Smooth muscle cell (in vitro differentiated cells): ENCODE measurements at regions not wholly inside any gene's neighbourhood (a gene's known extent, or its start where the extent isn't known, plus 50 kb on each side); places are given as distances from the start of the nearest gene placed in this dataset.

ENCODE experiments used
- DNase-seq: peaks from one replicate; lab custom pipeline; 2025; ENCODE audit not compliant: unreplicated experiment; lab: John Stamatoyannopoulos, UW
- H2AFZ ChIP-seq: fragments of 200-600 bp; sonication (generic); 2 replicates; pipeline ENCODE4 v1.6.0; 2016; ENCODE audit warnings: antibody characterized with exemption, low read depth, mild to moderate bottlenecking
- H3F3A ChIP-seq: fragments of 200-600 bp; sonication (generic); 2 replicates; pipeline ENCODE4 v1.6.0; 2017; ENCODE audit warnings: antibody characterized with exemption, low read depth
- H3K27ac ChIP-seq: fragments of 200-600 bp; sonication (generic); 2 replicates; pipeline ENCODE4 v1.5.1; 2016; ENCODE audit warnings: low read depth, mild to moderate bottlenecking
- H3K27me3 ChIP-seq: fragments of 200-600 bp; sonication (generic); 2 replicates; pipeline ENCODE4 v1.6.1; 2016; ENCODE audit warnings: low read depth, mild to moderate bottlenecking
- H3K36me3 ChIP-seq: fragments of 200-600 bp; sonication (generic); 2 replicates; pipeline ENCODE4 v1.5.1; 2016; ENCODE audit warnings: low read depth
- H3K4me1 ChIP-seq: fragments of 200-600 bp; sonication (generic); 2 replicates; pipeline ENCODE4 v1.5.1; 2016; ENCODE audit warnings: low read depth
- H3K4me2 ChIP-seq: fragments of 200-600 bp; sonication (generic); 2 replicates; pipeline ENCODE4 v1.6.0; 2016; ENCODE audit warnings: mild to moderate bottlenecking
- H3K4me3 ChIP-seq: fragments of 200-600 bp; sonication (generic); 2 replicates; pipeline ENCODE4 v1.5.1; 2016; ENCODE audit warnings: mild to moderate bottlenecking
- H3K79me2 ChIP-seq: fragments of 200-600 bp; sonication (generic); 2 replicates; pipeline ENCODE4 v1.6.0; 2016; ENCODE audit warnings: low read depth, mild to moderate bottlenecking
- H3K9ac ChIP-seq: fragments of 200-600 bp; sonication (generic); 2 replicates; pipeline ENCODE4 v1.6.0; 2016; ENCODE audit warnings: low read depth
- H3K9me3 ChIP-seq: fragments of 200-600 bp; sonication (generic); replicated peaks from 2 replicates; pipeline ENCODE4 v1.5.1; 2016; ENCODE audit warnings: low read depth
- H4K20me1 ChIP-seq: fragments of 200-600 bp; sonication (generic); 2 replicates; pipeline ENCODE4 v1.6.0; 2016; ENCODE audit warnings: low read depth
- WGBS: methylation state at CpG from one replicate; pipeline ENCODE4 v1.1.7; 2016; ENCODE audit warnings: low lambda C conversion rate; 5-methylcytosine and 5-hydroxymethylcytosine counted together
- TF ChIP-seq, protein P1 (sequence below): fragments of 200-600 bp; sonication (generic); IDR thresholded peaks from 2 replicates; pipeline ENCODE4 v1.5.1; 2017; ENCODE audit warnings: borderline replicate concordance, mild to moderate bottlenecking, antibody characterized with exemption; ENCODE audit not compliant: insufficient read depth, poor library complexity, severe bottlenecking

DNA sequence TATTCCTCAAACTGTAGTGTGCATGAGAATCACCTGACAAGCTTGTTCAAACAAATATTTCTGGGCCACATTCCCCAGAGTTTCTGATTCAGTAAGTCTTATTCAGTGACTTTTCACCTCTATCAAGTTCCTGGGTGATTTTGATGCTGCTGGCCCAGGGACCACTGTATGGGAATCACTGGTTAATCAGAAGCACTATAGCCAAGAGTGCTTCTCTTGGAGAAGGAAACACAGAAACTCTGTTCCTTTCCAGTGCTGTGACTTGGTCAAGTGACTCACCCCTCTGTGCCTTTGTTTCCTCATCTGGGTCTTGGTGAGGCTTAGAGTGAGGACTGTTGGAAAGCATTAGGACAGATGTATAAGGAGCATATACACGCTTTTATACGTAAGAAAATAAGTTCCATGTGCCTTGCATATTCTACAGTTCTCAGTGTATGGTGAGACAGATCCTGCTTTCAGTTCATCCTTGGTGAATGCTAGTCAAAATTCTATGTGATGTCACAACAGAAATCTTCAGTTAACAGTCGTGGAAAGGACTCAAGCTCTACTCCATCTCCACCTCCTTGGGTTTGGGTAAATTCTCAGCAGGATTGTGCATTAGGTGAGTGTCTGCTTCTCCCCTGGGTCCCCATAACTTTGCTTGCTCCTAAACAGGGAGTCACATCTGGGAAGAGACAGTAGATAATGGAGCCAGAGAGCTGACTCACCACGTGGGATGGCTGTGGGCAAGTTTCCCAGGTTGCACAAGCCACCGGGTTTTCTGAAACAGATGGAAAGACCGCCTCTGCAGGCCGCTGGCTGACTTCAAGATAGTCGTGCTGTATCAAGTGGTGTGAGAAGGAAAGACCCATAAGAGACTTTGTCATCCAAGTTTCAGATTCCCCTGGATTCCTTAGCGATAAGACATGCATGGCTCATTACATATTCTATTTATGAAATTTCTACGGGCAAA is 117.0 kb downstream of the NXNL2 start:
- WGBS, result 25% methylated on average over 10 of the region's 10 CpGs
- peaks cover 19% of the 10 kb centered on the region for H3F3A ChIP-seq
- H3K4me3 ChIP-seq, result no peak overlapping the region
- H3K4me1 ChIP-seq, result peaks cover 29% of the 10 kb centered on the region
- no peak overlapping the region for H2AFZ ChIP-seq
- TF ChIP-seq, protein P1, sequence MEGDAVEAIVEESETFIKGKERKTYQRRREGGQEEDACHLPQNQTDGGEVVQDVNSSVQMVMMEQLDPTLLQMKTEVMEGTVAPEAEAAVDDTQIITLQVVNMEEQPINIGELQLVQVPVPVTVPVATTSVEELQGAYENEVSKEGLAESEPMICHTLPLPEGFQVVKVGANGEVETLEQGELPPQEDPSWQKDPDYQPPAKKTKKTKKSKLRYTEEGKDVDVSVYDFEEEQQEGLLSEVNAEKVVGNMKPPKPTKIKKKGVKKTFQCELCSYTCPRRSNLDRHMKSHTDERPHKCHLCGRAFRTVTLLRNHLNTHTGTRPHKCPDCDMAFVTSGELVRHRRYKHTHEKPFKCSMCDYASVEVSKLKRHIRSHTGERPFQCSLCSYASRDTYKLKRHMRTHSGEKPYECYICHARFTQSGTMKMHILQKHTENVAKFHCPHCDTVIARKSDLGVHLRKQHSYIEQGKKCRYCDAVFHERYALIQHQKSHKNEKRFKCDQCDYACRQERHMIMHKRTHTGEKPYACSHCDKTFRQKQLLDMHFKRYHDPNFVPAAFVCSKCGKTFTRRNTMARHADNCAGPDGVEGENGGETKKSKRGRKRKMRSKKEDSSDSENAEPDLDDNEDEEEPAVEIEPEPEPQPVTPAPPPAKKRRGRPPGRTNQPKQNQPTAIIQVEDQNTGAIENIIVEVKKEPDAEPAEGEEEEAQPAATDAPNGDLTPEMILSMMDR, result no peak
- H3K9ac ChIP-seq, result peak overlapping the region; percentile 85
- peak; percentile 52 for DNase-seq
- no peaks in the 10 kb centered on the region for H4K20me1 ChIP-seq
- H3K27me3 ChIP-seq, result no peaks in the 10 kb centered on the region
- no peaks in the 10 kb centered on the region for H3K79me2 ChIP-seq
- peak overlapping the region; percentile 75 for H3K4me2 ChIP-seq
- no peaks in the 10 kb centered on the region for H3K9me3 ChIP-seq
- H3K27ac ChIP-seq, result peak overlapping the region; percentile 98
- no peaks in the 10 kb centered on the region for H3K36me3 ChIP-seq

DNA sequence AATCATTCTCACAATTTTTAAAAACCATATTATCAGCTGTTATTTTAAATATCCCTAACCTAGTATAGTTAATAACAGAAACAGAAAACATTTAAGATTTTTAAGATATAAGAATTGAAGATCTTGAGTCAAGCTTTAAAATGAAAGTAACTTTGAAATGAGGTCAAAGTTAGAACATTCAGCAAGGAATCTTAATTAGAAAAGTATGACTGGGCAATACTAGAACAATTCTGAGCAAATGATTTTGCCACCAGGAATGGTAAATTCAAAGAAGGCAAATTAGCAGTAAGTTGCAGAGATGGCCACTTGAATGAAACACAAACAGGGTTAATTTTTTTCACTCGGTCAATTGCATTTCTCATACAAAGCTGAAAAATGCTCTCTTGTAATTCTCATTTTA is 117.9 kb downstream of the NXNL2 start:
- Histone ChIP-seq H2AFZ (no peak overlapping the region), H3F3A (peaks cover 19% of the 10 kb centered on the region), H3K79me2 (no peaks in the 10 kb centered on the region), H3K36me3 (no peaks in the 10 kb centered on the region), H3K9me3 (no peaks in the 10 kb centered on the region), H4K20me1 (no peaks in the 10 kb centered on the region), H3K4me1 (peaks cover 29% of the 10 kb centered on the region), H3K4me3 (no peak overlapping the region), H3K4me2 (peak overlapping the region; percentile 75), H3K9ac (peak overlapping the region; percentile 85), H3K27ac (peak overlapping the region; percentile 98), H3K27me3 (no peaks in the 10 kb centered on the region)
- 79% methylated on average over 1 of the region's 1 CpG for WGBS
- TF ChIP-seq, protein P1, result no peak
- DNase-seq, result no peak

DNA sequence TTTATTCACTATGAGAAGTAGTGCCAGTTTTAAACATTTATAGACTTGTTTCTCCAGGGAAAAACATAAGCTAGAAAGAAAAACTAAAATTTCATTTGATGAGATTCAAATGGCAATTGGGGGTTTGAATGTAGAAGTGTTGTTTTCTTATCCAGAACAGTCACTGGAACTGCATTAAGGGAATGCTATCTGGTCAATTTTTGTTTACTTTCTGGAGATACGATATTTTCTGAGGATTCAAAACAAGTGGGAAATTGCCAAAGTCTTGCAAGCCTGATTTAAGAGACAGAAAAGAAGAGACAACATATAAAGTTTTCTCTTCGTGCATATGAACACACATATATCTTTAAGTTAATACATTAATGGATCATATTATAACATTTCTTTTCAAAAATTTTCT is 118.4 kb downstream of the NXNL2 start:
- H2AFZ ChIP-seq, result no peak overlapping the region
- peaks cover 19% of the 10 kb centered on the region for H3F3A ChIP-seq
- no peak overlapping the region for H3K4me3 ChIP-seq
- no peaks in the 10 kb centered on the region for H3K9me3 ChIP-seq
- no peaks in the 10 kb centered on the region for H3K27me3 ChIP-seq
- H3K4me1 ChIP-seq, result peaks cover 29% of the 10 kb centered on the region
- H3K27ac ChIP-seq, result peak overlapping the region; percentile 98
- 38% methylated on average over 2 of the region's 2 CpGs for WGBS
- H3K4me2 ChIP-seq, result peak overlapping the region; percentile 75
- TF ChIP-seq, protein P1, result no peak
- H3K36me3 ChIP-seq, result no peaks in the 10 kb centered on the region
- H3K79me2 ChIP-seq, result no peaks in the 10 kb centered on the region
- H4K20me1 ChIP-seq, result no peaks in the 10 kb centered on the region
- peak overlapping the region; percentile 85 for H3K9ac ChIP-seq
- DNase-seq, result no peak
